Fibroblast of lung (primary cell): ENCODE measurements at regions not wholly inside any gene's neighbourhood (a gene's known extent, or its start where the extent isn't known, plus 50 kb on each side); places are given as distances from the start of the nearest gene placed in this dataset.

Source experiments
- DNase-seq, 2 donors: peaks; one replicate each; pipeline versions ENCODE4 v3.0.0 to v3.0.0-alpha.2; 2010; ENCODE audit warnings: low read depth in 2 of 2
- H2AFZ ChIP-seq: 2 replicates; pipeline ENCODE4 v1.5.1; 2012; ENCODE audit warnings: low read length, control low read depth, inconsistent platforms
- H3K27ac ChIP-seq: 2 replicates; pipeline ENCODE4 v1.5.1; 2011; ENCODE audit warnings: low read length, control low read depth; ENCODE audit not compliant: insufficient read depth
- H3K27me3 ChIP-seq: 2 replicates; pipeline ENCODE4 v1.5.1; 2011; ENCODE audit warnings: mild to moderate bottlenecking, low read length; ENCODE audit not compliant: control insufficient read depth, insufficient read depth
- H3K36me3 ChIP-seq: 2 replicates; pipeline ENCODE4 v1.5.1; 2011; ENCODE audit warnings: low read length; ENCODE audit not compliant: control insufficient read depth, insufficient read depth
- H3K4me1 ChIP-seq: 2 replicates; pipeline ENCODE4 v1.5.1; 2011; ENCODE audit warnings: low read length; ENCODE audit not compliant: control insufficient read depth, insufficient read depth; ENCODE audit errors: extremely low read depth
- H3K4me2 ChIP-seq: 2 replicates; pipeline ENCODE4 v1.5.1; 2011; ENCODE audit warnings: low read length, control low read depth; ENCODE audit not compliant: insufficient read depth; ENCODE audit errors: extremely low read depth
- H3K4me3 ChIP-seq, 4 experiments: fragments of 200-600 bp in 1 of 4; sonication (generic) in 1 of 4; replicated peaks in 1 of 4; 2 replicates each; pipeline ENCODE4 v1.5.1; 2011 to 2016; ENCODE audit warnings: low read length in 4 of 4, low read depth in 3 of 4, mild to moderate bottlenecking in 3 of 4, control low read depth in 2 of 4, inconsistent platforms in 1 of 4, mixed read lengths in 1 of 4; ENCODE audit not compliant: insufficient read depth in 1 of 4; ENCODE audit errors: control extremely low read depth in 1 of 4
- H3K79me2 ChIP-seq: 2 replicates; pipeline ENCODE4 v1.5.1; 2012; ENCODE audit warnings: mild to moderate bottlenecking, low read length, inconsistent platforms; ENCODE audit not compliant: control insufficient read depth, insufficient read depth
- H3K9ac ChIP-seq: 2 replicates; pipeline ENCODE4 v1.5.1; 2011; ENCODE audit warnings: mild to moderate bottlenecking, low read length, control low read depth; ENCODE audit not compliant: insufficient read depth
- H3K9me3 ChIP-seq: 2 replicates; pipeline ENCODE4 v1.5.1; 2012; ENCODE audit warnings: low read depth, low read length; ENCODE audit not compliant: control insufficient read depth, insufficient read depth
- H4K20me1 ChIP-seq: 2 replicates; pipeline ENCODE4 v1.5.1; 2011; ENCODE audit warnings: low read length; ENCODE audit not compliant: control insufficient read depth, insufficient read depth; ENCODE audit errors: extremely low read depth
- EZH2 ChIP-seq: IDR thresholded peaks from 2 replicates; pipeline ENCODE4 v1.5.1; 2012; ENCODE audit warnings: low read length, control low read depth, mild to moderate bottlenecking; ENCODE audit errors: missing control alignments
- TF ChIP-seq, protein P1 (sequence below), 2 donors: IDR thresholded peaks in 1 of 2; conservative IDR thresholded peaks in 1 of 2; 1 replicate in 1 of 2; 2 replicates in 1 of 2; pipeline ENCODE4 v1.5.1; 2011 to 2012; ENCODE audit warnings: low read length in 2 of 2, control low read depth in 1 of 2, inconsistent platforms in 1 of 2, low read depth in 1 of 2, mild to moderate bottlenecking in 1 of 2

- no peak overlapping the region for H2AFZ ChIP-seq
- no peaks in the 10 kb centered on the region for H3K27me3 ChIP-seq
- H3K4me1 ChIP-seq: peaks cover 9% of the 10 kb centered on the region
- no peaks in the 10 kb centered on the region for H3K36me3 ChIP-seq
- no peak overlapping the region for H3K27ac ChIP-seq
- no peaks in the 10 kb centered on the region for H3K79me2 ChIP-seq
- peak overlapping the region in 2 of 4 experiments; percentile 54 to 58 for H3K4me3 ChIP-seq
- no peaks in the 10 kb centered on the region for H3K9me3 ChIP-seq
- peak overlapping the region; percentile 1 for H3K4me2 ChIP-seq
- TF ChIP-seq, protein P1, sequence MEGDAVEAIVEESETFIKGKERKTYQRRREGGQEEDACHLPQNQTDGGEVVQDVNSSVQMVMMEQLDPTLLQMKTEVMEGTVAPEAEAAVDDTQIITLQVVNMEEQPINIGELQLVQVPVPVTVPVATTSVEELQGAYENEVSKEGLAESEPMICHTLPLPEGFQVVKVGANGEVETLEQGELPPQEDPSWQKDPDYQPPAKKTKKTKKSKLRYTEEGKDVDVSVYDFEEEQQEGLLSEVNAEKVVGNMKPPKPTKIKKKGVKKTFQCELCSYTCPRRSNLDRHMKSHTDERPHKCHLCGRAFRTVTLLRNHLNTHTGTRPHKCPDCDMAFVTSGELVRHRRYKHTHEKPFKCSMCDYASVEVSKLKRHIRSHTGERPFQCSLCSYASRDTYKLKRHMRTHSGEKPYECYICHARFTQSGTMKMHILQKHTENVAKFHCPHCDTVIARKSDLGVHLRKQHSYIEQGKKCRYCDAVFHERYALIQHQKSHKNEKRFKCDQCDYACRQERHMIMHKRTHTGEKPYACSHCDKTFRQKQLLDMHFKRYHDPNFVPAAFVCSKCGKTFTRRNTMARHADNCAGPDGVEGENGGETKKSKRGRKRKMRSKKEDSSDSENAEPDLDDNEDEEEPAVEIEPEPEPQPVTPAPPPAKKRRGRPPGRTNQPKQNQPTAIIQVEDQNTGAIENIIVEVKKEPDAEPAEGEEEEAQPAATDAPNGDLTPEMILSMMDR (conservative IDR thresholded peaks at IDR 0.05 in 1 of 2, IDR thresholded peaks at IDR 0.05 in 1 of 2; ENCODE audit: low read depth in 1 of 2, low read length in 2 of 2): no peak
- TF ChIP-seq EZH2: no peak
- H3K9ac ChIP-seq: no peak overlapping the region
- no peaks in the 10 kb centered on the region for H4K20me1 ChIP-seq
- DNase-seq: no peak
These were observed 368.7 kb upstream of the PROK2 start for GRCh38 chr3:72153477-72154314.

DNA sequence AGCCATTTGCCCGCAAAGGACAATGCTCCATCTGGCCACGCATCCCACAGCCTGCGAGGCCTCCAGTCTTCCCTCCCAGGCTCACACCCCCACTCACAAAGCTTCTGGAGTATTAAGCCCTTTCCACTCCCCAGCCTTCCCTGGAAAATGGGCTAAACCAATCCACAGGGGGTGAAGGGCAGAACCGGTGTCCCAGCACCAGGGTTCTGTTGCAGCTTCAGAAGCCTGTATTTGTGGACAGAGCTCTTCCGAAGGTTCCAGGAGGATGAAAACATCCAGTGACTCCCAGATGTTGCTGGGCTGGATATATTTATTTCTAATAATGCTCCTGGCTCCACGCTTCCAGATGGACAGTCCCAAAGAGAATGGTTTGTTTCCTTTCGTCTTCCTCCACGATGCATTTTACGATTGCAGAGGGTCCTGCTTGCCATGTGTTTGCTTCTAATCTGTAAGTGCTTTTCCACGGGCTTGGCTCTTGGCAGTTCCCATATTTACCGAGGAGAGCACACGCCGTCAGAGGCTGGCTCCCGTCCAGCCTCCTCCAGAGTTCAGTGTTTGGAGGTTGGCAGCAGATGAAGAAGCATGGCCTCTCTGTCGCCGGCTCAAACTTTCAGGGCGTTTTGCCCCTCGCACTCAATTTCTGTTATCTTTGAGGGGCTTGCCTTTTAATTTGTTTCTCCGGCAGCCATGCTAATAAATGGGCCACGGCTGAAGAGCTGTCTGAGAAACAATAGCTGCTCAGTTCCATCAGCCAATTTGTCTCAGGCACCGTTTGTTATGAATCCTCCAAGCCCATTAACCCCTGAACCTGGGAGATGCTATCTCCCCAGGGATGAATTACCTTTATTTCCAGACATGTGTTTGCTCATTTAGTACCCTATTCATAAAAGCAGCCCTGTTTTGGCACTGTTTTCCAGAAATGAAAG lies 367.9 kb upstream of the PROK2 start:
- Histone ChIP-seq H3K27me3 (no peaks in the 10 kb centered on the region), H3K27ac (peak overlapping the region; percentile 11), H3K9me3 (no peaks in the 10 kb centered on the region), H3K9ac (no peak overlapping the region), H3K4me2 (peak overlapping the region; percentile 72), H3K4me3 (peak overlapping the region; percentile 12 to 58 (median 36)), H3K36me3 (no peaks in the 10 kb centered on the region), H2AFZ (peak overlapping the region; percentile 76), H3K4me1 (peaks cover 9% of the 10 kb centered on the region), H4K20me1 (no peaks in the 10 kb centered on the region), H3K79me2 (no peaks in the 10 kb centered on the region)
- no peak for TF ChIP-seq EZH2
- TF ChIP-seq, protein P1 (conservative IDR thresholded peaks at IDR 0.05 in 1 of 2, IDR thresholded peaks at IDR 0.05 in 1 of 2; ENCODE audit: low read depth in 1 of 2, low read length in 2 of 2): no peak
- peak; percentile 79 to 88 for DNase-seq
